Superior temporal gyrus (tissue), 1 donor: ENCODE measurements at regions not wholly inside any gene's neighbourhood (a gene's known extent, or its start where the extent isn't known, plus 50 kb on each side); places are given as distances from the start of the nearest gene placed in this dataset.
"Not testable (repeated sequence)": the region's sequence is repeated elsewhere in the genome, so short reads cannot be mapped to it uniquely, and the experiment has no call there.

ENCODE experiments used
- DNase-seq: peaks from one replicate; pipeline ENCODE4 v3.0.0-alpha.2; 2016; ENCODE audit errors: extremely low spot score

- no peak for DNase-seq
Measured at GRCh38 chr6:37078814-37079213, 73.4 kb downstream of the FGD2 start.

GRCh38 chr6:37081042-37081607 is 75.7 kb downstream of the FGD2 start:
- no peak for DNase-seq

GRCh38 chr6:37082390-37083130 is 77.1 kb downstream of the FGD2 start:
- DNase-seq, result no peak

GRCh38 chr6:37083243-37084138 is 78.0 kb downstream of the FGD2 start:
- DNase-seq, result peak; percentile 26

- not testable (repeated sequence) for DNase-seq
Measured at GRCh38 chr6:37084665-37085064, 79.2 kb downstream of the FGD2 start.

- no peak for DNase-seq
Measured at GRCh38 chr6:37085198-37085597, 79.7 kb downstream of the FGD2 start.

- no peak for DNase-seq
Measured at GRCh38 chr6:37088897-37089296, 81.1 kb upstream of the PIM1 start.

- DNase-seq, result no peak
Measured at GRCh38 chr6:37089783-37090182, 80.2 kb upstream of the PIM1 start.

- DNase-seq, result not testable (repeated sequence)
Measured at GRCh38 chr6:37091104-37091503, 78.8 kb upstream of the PIM1 start.

- DNase-seq, result not testable (repeated sequence)
Measured at GRCh38 chr6:37091586-37091985, 78.4 kb upstream of the PIM1 start.

GRCh38 chr6:37092923-37093727 is 76.8 kb upstream of the PIM1 start:
- DNase-seq, result no peak

GRCh38 chr6:37093728-37094069 is 76.3 kb upstream of the PIM1 start:
- DNase-seq, result no peak

GRCh38 chr6:37095997-37096396 is 74.0 kb upstream of the PIM1 start:
- DNase-seq, result no peak

GRCh38 chr6:37097335-37097734 is 72.6 kb upstream of the PIM1 start:
- no peak for DNase-seq

- no peak for DNase-seq
Measured at GRCh38 chr6:37099442-37099841, 70.5 kb upstream of the PIM1 start.

GRCh38 chr6:37100745-37101144 is 69.2 kb upstream of the PIM1 start:
- no peak for DNase-seq

GRCh38 chr6:37101991-37102298 is 68.0 kb upstream of the PIM1 start:
- no peak for DNase-seq

GRCh38 chr6:37102299-37103168 is 67.4 kb upstream of the PIM1 start:
- DNase-seq, result peak; percentile 91

- peak; percentile 40 for DNase-seq
Measured at GRCh38 chr6:37103169-37104039, 66.5 kb upstream of the PIM1 start.

GRCh38 chr6:37104824-37105147 is 65.2 kb upstream of the PIM1 start:
- no peak for DNase-seq
